GM18520 (cell line): ENCODE measurements at regions not wholly inside any gene's neighbourhood (a gene's known extent, or its start where the extent isn't known, plus 50 kb on each side); places are given as distances from the start of the nearest gene placed in this dataset.

Experiments used
- ATAC-seq: cut with Tn5 transposase; IDR thresholded peaks from one replicate; pipeline ENCODE4 v1.9.1; 2021; ENCODE audit not compliant: unreplicated experiment

GRCh38 chr2:40896358-40896757 lies 444.5 kb upstream of the SLC8A1 start:
- no peak for ATAC-seq

- no peak for ATAC-seq
Observed at GRCh38 chr2:40914666-40915065, 462.8 kb upstream of the SLC8A1 start.

- ATAC-seq, result no peak
Observed at GRCh38 chr2:40915651-40916050, 463.8 kb upstream of the SLC8A1 start.

GRCh38 chr2:40935349-40935748 lies 483.5 kb upstream of the SLC8A1 start:
- no peak for ATAC-seq

- no peak for ATAC-seq
Observed at GRCh38 chr2:40937284-40937683, 485.4 kb upstream of the SLC8A1 start.

- ATAC-seq, result no peak
Observed at GRCh38 chr2:40953341-40953740, 501.5 kb upstream of the SLC8A1 start.

- ATAC-seq, result no peak
Observed at GRCh38 chr2:40955042-40955441, 503.2 kb upstream of the SLC8A1 start.

GRCh38 chr2:40955635-40956034 lies 503.7 kb upstream of the SLC8A1 start:
- no peak for ATAC-seq

GRCh38 chr2:40957508-40957907 lies 505.6 kb upstream of the SLC8A1 start:
- no peak for ATAC-seq

- ATAC-seq, result no peak
Observed at GRCh38 chr2:40962026-40962425, 510.1 kb upstream of the SLC8A1 start.

GRCh38 chr2:40964509-40965250 lies 512.8 kb upstream of the SLC8A1 start:
- ATAC-seq, result no peak

GRCh38 chr2:40967451-40967850 lies 515.6 kb upstream of the SLC8A1 start:
- no peak for ATAC-seq

- no peak for ATAC-seq
Observed at GRCh38 chr2:40975151-40975550, 523.3 kb upstream of the SLC8A1 start.

GRCh38 chr2:40997362-40997761 lies 545.5 kb upstream of the SLC8A1 start:
- no peak for ATAC-seq

GRCh38 chr2:41000374-41000773 lies 548.5 kb upstream of the SLC8A1 start:
- no peak for ATAC-seq

- no peak for ATAC-seq
Observed at GRCh38 chr2:41000906-41001305, 549.0 kb upstream of the SLC8A1 start.

GRCh38 chr2:41004700-41005099 lies 552.8 kb upstream of the SLC8A1 start:
- no peak for ATAC-seq

GRCh38 chr2:41020358-41020757 lies 568.5 kb upstream of the SLC8A1 start:
- no peak for ATAC-seq

GRCh38 chr2:41024816-41025215 lies 572.9 kb upstream of the SLC8A1 start:
- ATAC-seq, result no peak

- peak; percentile 89 for ATAC-seq
Observed at GRCh38 chr2:41026613-41027012, 574.7 kb upstream of the SLC8A1 start.

- ATAC-seq, result no peak
Observed at GRCh38 chr2:41027095-41027494, 575.2 kb upstream of the SLC8A1 start.

GRCh38 chr2:41031282-41031681 lies 579.4 kb upstream of the SLC8A1 start:
- ATAC-seq, result no peak

- ATAC-seq, result no peak
Observed at GRCh38 chr2:41032715-41033114, 580.8 kb upstream of the SLC8A1 start.
